NT2/D1 (cell line): ENCODE measurements at regions not wholly inside any gene's neighbourhood (a gene's known extent, or its start where the extent isn't known, plus 50 kb on each side); places are given as distances from the start of the nearest gene placed in this dataset.

Experiments
- SUZ12 ChIP-seq: IDR thresholded peaks from 2 replicates; pipeline ENCODE4 v1.6.1; 2011; ENCODE audit not compliant: insufficient read length, insufficient read depth; ENCODE audit errors: extremely low read depth
- YY1 ChIP-seq: IDR thresholded peaks from 2 replicates; pipeline ENCODE4 v1.6.1; 2011; ENCODE audit not compliant: insufficient read length, insufficient read depth
- ZNF274 ChIP-seq: IDR thresholded peaks from 2 replicates; pipeline ENCODE4 v1.6.1; 2011; ENCODE audit warnings: mild to moderate bottlenecking, low read depth, low read length

- TF ChIP-seq ZNF274 (no peak), YY1 (no peak), SUZ12 (no peak)
Observed at GRCh38 chr14:103231376-103232019, 102.5 kb upstream of the EIF5 start.
